GM23248 (cell line): ENCODE measurements at regions not wholly inside any gene's neighbourhood (a gene's known extent, or its start where the extent isn't known, plus 50 kb on each side); places are given as distances from the start of the nearest gene placed in this dataset.

Source experiments
- EZH2 ChIP-seq: fragments of 200-600 bp; sonication (generic); IDR thresholded peaks from 2 replicates; pipeline ENCODE4 v1.6.1; 2018; ENCODE audit warnings: antibody characterized with exemption, mild to moderate bottlenecking; ENCODE audit not compliant: insufficient read depth, poor library complexity, severe bottlenecking
- EZH2phosphoT487 ChIP-seq: fragments of 200-600 bp; sonication (generic); IDR thresholded peaks from 2 replicates; pipeline ENCODE4 v1.6.1; 2018; ENCODE audit warnings: antibody characterized with exemption, moderate library complexity, mild to moderate bottlenecking, low read depth; ENCODE audit not compliant: insufficient read depth

DNA sequence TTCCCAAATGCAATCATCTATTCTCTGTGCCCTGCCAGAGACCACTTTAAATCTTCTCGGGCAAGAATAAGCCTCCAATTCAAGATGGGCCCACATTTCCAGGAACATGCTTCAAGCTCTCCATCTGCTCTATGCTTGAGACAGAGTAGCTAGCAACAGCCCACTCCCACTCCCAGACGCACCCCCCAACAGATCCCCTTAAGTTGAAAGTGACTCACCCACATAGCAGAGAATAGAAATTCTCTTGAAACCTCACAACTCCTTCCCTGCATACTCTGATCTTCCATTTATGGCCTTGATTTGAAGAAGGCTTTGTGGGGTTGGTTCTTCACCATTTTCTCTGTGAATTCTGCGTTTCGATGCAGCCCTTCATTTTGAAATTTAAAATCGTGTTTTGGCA is 604.0 kb downstream of the INHBA start:
- no peak for TF ChIP-seq EZH2phosphoT487
- TF ChIP-seq EZH2 = no peak
